GM23248 (cell line): ENCODE measurements at regions not wholly inside any gene's neighbourhood (a gene's known extent, or its start where the extent isn't known, plus 50 kb on each side); places are given as distances from the start of the nearest gene placed in this dataset.

ENCODE experiments used
- DNase-seq: peaks from one replicate; pipeline ENCODE4 v3.0.0-alpha.2; 2015
- H2AFZ ChIP-seq: fragments of 200-600 bp; sonication (generic); 2 replicates; pipeline ENCODE4 v1.6.1; 2016; ENCODE audit warnings: antibody characterized with exemption
- H3F3A ChIP-seq: fragments of 200-600 bp; sonication (generic); 2 replicates; pipeline ENCODE4 v1.6.1; 2016; ENCODE audit warnings: mild to moderate bottlenecking, antibody characterized with exemption, mixed run types; ENCODE audit not compliant: insufficient read depth
- H3K27ac ChIP-seq: fragments of 200-600 bp; sonication (generic); 2 replicates; pipeline ENCODE4 v1.5.1; 2016; ENCODE audit warnings: mild to moderate bottlenecking
- H3K27me3 ChIP-seq: fragments of 200-600 bp; sonication (generic); replicated peaks from 2 replicates; pipeline ENCODE4 v1.6.1; 2016; ENCODE audit warnings: mild to moderate bottlenecking; ENCODE audit not compliant: insufficient read depth
- H3K36me3 ChIP-seq: fragments of 200-600 bp; sonication (generic); 2 replicates; pipeline ENCODE4 v1.6.1; 2016; ENCODE audit warnings: low read depth, mild to moderate bottlenecking
- H3K4me1 ChIP-seq: fragments of 200-600 bp; sonication (generic); 2 replicates; pipeline ENCODE4 v1.6.1; 2016; ENCODE audit warnings: mild to moderate bottlenecking; ENCODE audit not compliant: insufficient read depth
- H3K4me2 ChIP-seq: fragments of 200-600 bp; sonication (generic); one replicate; pipeline ENCODE4 v1.6.1; 2016; ENCODE audit warnings: mild to moderate bottlenecking; ENCODE audit not compliant: unreplicated experiment
- H3K4me3 ChIP-seq: fragments of 200-600 bp; sonication (generic); 2 replicates; pipeline ENCODE4 v1.5.1; 2016; ENCODE audit warnings: mild to moderate bottlenecking
- H3K79me2 ChIP-seq: fragments of 200-600 bp; sonication (generic); 2 replicates; pipeline ENCODE4 v1.6.1; 2016; ENCODE audit warnings: mild to moderate bottlenecking; ENCODE audit not compliant: insufficient read depth
- H3K9ac ChIP-seq: fragments of 200-600 bp; sonication (generic); 2 replicates; pipeline ENCODE4 v1.6.1; 2016; ENCODE audit warnings: mild to moderate bottlenecking
- H3K9me2 ChIP-seq: fragments of 200-600 bp; sonication (generic); 2 replicates; pipeline ENCODE4 v1.6.1; 2016; ENCODE audit warnings: mixed run types, mild to moderate bottlenecking, moderate library complexity; ENCODE audit not compliant: insufficient read depth
- H3K9me3 ChIP-seq: fragments of 200-600 bp; sonication (generic); one replicate; pipeline ENCODE4 v1.6.1; 2017; ENCODE audit warnings: low read depth
- H4K20me1 ChIP-seq: fragments of 200-600 bp; sonication (generic); 2 replicates; pipeline ENCODE4 v1.6.0; 2016; ENCODE audit not compliant: insufficient read depth
- EZH2 ChIP-seq: fragments of 200-600 bp; sonication (generic); IDR thresholded peaks from 2 replicates; pipeline ENCODE4 v1.6.1; 2018; ENCODE audit warnings: antibody characterized with exemption, mild to moderate bottlenecking; ENCODE audit not compliant: insufficient read depth, poor library complexity, severe bottlenecking
- EZH2phosphoT487 ChIP-seq: fragments of 200-600 bp; sonication (generic); IDR thresholded peaks from 2 replicates; pipeline ENCODE4 v1.6.1; 2018; ENCODE audit warnings: antibody characterized with exemption, moderate library complexity, mild to moderate bottlenecking, low read depth; ENCODE audit not compliant: insufficient read depth
- WGBS, 2 experiments: methylation state at CpG; one replicate each; pipeline ENCODE4 v1.1.6; 2015 to 2017; ENCODE audit warnings: low lambda C conversion rate in 2 of 2, low coverage in 1 of 2; ENCODE audit errors: missing lambda C conversion rate in 2 of 2; 5-methylcytosine and 5-hydroxymethylcytosine counted together
- in situ Hi-C: fragments of 300-500 bp; cut with MboI; formaldehyde crosslinking; loops from 2 replicates; pipeline ENCODE4 v1.15.0; 2020

DNA sequence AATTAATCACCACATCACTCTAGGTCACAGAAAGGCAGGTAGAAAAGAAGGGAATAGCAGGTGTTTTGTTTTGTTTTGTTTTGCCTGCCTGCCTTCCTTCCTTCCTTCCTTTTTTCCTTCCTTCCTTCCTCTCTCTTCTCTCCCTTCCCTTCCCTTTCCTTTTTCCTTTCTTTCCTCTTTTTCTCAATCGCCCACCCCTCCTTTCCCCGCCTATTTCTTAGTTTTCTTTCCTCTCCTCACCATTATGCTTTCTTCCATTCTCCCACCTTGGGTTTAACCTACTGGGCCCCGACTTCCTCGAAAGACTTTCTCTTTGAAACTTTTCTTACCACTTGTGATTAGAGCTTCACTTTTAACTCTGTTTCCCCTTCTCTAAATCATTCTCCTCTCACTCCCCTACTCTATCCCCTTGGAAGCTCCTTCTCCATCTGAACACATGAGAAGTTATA lies 231.3 kb upstream of the CD180 start:
- DNase-seq, result no peak
- no peaks in the 10 kb centered on the region for H3K9me3 ChIP-seq
- no peaks in the 10 kb centered on the region for H4K20me1 ChIP-seq
- H3K9ac ChIP-seq, result no peak overlapping the region
- H3K36me3 ChIP-seq, result no peaks in the 10 kb centered on the region
- in situ Hi-C loops, result no loop called here
- H3K27me3 ChIP-seq, result no peaks in the 10 kb centered on the region
- no peaks in the 10 kb centered on the region for H3K9me2 ChIP-seq
- no peak overlapping the region for H3K4me2 ChIP-seq
- no peak overlapping the region for H3K27ac ChIP-seq
- H2AFZ ChIP-seq, result no peak overlapping the region
- TF ChIP-seq EZH2phosphoT487, result no peak
- no peak for TF ChIP-seq EZH2
- H3K4me3 ChIP-seq, result no peak overlapping the region
- no peaks in the 10 kb centered on the region for H3K79me2 ChIP-seq
- no peaks in the 10 kb centered on the region for H3F3A ChIP-seq
- WGBS, 2 experiments, result 91 to 95% methylated on average over 4 of the region's 4 CpGs
- peaks cover 4% of the 10 kb centered on the region; the same call in 1 of the 2 replicates for H3K4me1 ChIP-seq

DNA sequence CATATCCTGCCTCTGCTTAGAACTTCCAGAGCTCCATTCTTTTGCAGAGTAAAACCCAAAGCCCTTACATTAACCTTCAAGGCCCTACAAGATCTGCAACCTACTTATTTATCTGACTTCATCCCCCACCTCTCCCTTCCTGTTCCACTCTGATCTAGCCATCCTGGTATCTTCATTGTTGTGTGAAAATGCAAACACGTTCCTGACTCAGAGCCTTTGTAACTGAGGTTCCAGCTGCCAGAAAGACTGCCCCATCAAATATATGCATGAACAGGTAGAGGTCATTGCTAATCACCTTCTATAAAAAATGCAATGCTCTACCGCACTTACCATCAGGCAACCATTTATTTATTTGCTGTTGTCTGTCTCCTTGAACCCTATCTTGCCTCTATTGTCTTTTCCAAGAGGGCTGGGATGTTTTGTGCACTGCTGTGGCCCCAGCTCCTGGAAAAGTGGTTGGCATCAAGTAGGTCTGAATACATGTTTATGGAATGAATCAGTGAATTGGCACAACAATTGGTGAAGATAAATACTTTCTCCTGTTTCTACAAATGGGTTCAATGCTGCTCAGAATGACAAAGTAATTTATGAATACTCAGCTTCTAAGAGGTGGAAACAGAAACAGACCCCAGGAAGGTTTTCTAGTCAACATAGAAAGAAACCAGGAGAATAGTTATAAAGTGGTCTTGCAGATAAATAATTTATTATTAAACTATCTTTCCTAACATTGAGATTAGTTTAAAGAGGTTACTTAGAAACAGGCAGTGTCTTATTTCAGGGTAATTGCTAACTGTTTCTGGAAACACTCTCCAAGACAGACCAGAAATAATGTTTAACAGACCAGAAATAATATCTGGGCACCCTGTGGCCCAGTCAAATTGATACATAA lies 230.6 kb upstream of the CD180 start:
- H3K9me2 ChIP-seq, result no peaks in the 10 kb centered on the region
- H3K79me2 ChIP-seq, result no peaks in the 10 kb centered on the region
- in situ Hi-C loops, result no loop called here
- no peaks in the 10 kb centered on the region for H3F3A ChIP-seq
- no peaks in the 10 kb centered on the region for H3K36me3 ChIP-seq
- H3K9me3 ChIP-seq, result no peaks in the 10 kb centered on the region
- WGBS, 2 experiments, result 93 to 100% methylated on average over 2 of the region's 2 CpGs
- peaks cover 4% of the 10 kb centered on the region; the same call in 1 of the 2 replicates for H3K4me1 ChIP-seq
- H4K20me1 ChIP-seq, result no peaks in the 10 kb centered on the region
- no peaks in the 10 kb centered on the region for H3K27me3 ChIP-seq
- H3K4me2 ChIP-seq, result no peak overlapping the region
- peak; percentile 4 for DNase-seq
- H3K27ac ChIP-seq, result no peak overlapping the region
- no peak overlapping the region for H2AFZ ChIP-seq
- H3K9ac ChIP-seq, result no peak overlapping the region
- H3K4me3 ChIP-seq, result no peak overlapping the region
- TF ChIP-seq EZH2 (no peak), EZH2phosphoT487 (no peak)

DNA sequence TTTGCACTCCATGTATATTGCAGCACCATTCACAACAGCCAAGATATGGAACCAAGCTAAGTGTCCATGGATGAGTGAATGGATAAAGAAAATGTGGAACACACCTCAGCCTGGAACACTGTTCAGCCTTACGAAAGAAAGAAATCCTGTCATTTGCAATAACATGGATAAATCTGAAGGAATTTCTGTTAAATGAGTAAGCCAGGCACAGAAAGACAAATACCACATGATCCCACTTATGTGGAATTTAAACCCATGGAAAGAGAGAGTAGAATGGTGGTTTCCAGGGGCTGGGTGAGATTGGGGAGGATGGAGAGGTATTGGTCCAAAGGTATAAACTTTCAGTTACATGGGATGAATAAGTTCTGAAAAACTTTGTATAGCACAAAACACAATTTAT lies 228.9 kb upstream of the CD180 start:
- TF ChIP-seq EZH2phosphoT487 (no peak), EZH2 (no peak)
- Histone ChIP-seq H3K4me2 (no peak overlapping the region), H3K9me3 (no peaks in the 10 kb centered on the region), H3K9ac (no peak overlapping the region), H3K79me2 (no peaks in the 10 kb centered on the region), H3F3A (no peaks in the 10 kb centered on the region), H3K4me1 (peaks cover 4% of the 10 kb centered on the region; the same call in 1 of the 2 replicates), H3K9me2 (no peaks in the 10 kb centered on the region), H2AFZ (no peak overlapping the region), H3K36me3 (no peaks in the 10 kb centered on the region), H3K27ac (no peak overlapping the region), H3K4me3 (no peak overlapping the region), H3K27me3 (no peaks in the 10 kb centered on the region), H4K20me1 (no peaks in the 10 kb centered on the region)
- WGBS, 2 experiments, result 81 to 86% methylated on average over 1 of the region's 1 CpG
- in situ Hi-C loops, result no loop called here
- DNase-seq, result no peak

DNA sequence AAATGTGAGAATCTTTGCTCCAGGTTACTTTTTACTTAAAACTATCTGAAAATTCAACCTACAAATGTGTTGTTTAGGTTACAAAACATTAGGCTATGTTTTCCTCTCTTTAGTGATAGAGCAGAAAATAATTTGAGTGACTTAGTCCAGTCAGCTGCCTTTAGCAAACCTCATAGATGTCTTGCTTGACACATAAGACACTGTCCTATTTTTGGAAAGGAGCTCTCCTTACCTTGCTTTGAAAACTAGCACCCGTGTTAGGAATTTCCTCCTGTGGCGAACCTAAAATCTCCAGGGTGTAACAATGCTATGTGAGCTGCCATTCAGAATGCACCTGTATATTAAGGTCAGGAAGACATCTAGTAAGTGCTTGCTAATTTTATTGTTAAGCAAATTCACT lies 221.2 kb upstream of the CD180 start:
- Histone ChIP-seq H3F3A (no peaks in the 10 kb centered on the region), H3K36me3 (no peaks in the 10 kb centered on the region), H4K20me1 (no peaks in the 10 kb centered on the region), H3K4me1 (no peaks in the 10 kb centered on the region), H3K9ac (no peak overlapping the region), H3K9me2 (no peaks in the 10 kb centered on the region), H3K4me2 (no peak overlapping the region), H3K27ac (no peak overlapping the region), H3K79me2 (no peaks in the 10 kb centered on the region), H3K9me3 (no peaks in the 10 kb centered on the region), H3K27me3 (no peaks in the 10 kb centered on the region), H2AFZ (no peak overlapping the region), H3K4me3 (no peak overlapping the region)
- WGBS, 2 experiments, result 74 to 75% methylated on average over 2 of the region's 2 CpGs
- in situ Hi-C loops, result no loop called here
- TF ChIP-seq EZH2 (no peak), EZH2phosphoT487 (no peak)
- no peak for DNase-seq
